GM23338 (cell line): ENCODE measurements at regions not wholly inside any gene's neighbourhood (a gene's known extent, or its start where the extent isn't known, plus 50 kb on each side); places are given as distances from the start of the nearest gene placed in this dataset.

Experiments used
- ATAC-seq: fragments of 200-7000 bp; cut with Tn5 transposase; 3 replicates; pipeline ENCODE4 v1.9.1; 2020
- DNase-seq: peaks from one replicate; pipeline ENCODE4 v3.0.0-alpha.2; 2015; ENCODE audit warnings: low spot score
- H2AFZ ChIP-seq: fragments of 200-600 bp; sonication (generic); 2 replicates; pipeline ENCODE4 v1.8.0; 2016; ENCODE audit warnings: antibody characterized with exemption, mild to moderate bottlenecking, moderate library complexity
- H3F3A ChIP-seq: fragments of 200-600 bp; sonication (generic); replicated peaks from 2 replicates; pipeline ENCODE4 v1.8.0; 2017; ENCODE audit warnings: antibody characterized with exemption, mixed run types, low read depth
- H3K27ac ChIP-seq: fragments of 200-600 bp; sonication (generic); 2 replicates; pipeline ENCODE4 v1.6.1; 2016; ENCODE audit warnings: low read depth
- H3K27me3 ChIP-seq: fragments of 200-600 bp; sonication (generic); 2 replicates; pipeline ENCODE4 v1.8.0; 2016; ENCODE audit warnings: mild to moderate bottlenecking, mixed run types, moderate library complexity; ENCODE audit not compliant: insufficient read depth
- H3K36me3 ChIP-seq: fragments of 200-600 bp; sonication (generic); 2 replicates; pipeline ENCODE4 v1.8.0; 2016; ENCODE audit warnings: mild to moderate bottlenecking; ENCODE audit not compliant: insufficient read depth
- H3K4me1 ChIP-seq: fragments of 200-600 bp; sonication (generic); 2 replicates; pipeline ENCODE4 v1.8.0; 2016; ENCODE audit warnings: mild to moderate bottlenecking, moderate library complexity; ENCODE audit not compliant: insufficient read depth
- H3K4me2 ChIP-seq: fragments of 200-600 bp; sonication (generic); 2 replicates; pipeline ENCODE4 v1.7.1; 2017; ENCODE audit warnings: mixed run types
- H3K4me3 ChIP-seq: fragments of 200-600 bp; sonication (generic); 2 replicates; pipeline ENCODE4 v1.6.1; 2016; ENCODE audit warnings: mixed run types
- H3K79me2 ChIP-seq: fragments of 200-600 bp; sonication (generic); replicated peaks from 2 replicates; pipeline ENCODE4 v1.8.0; 2017; ENCODE audit warnings: mild to moderate bottlenecking; ENCODE audit not compliant: insufficient read depth
- H3K9me2 ChIP-seq: fragments of 200-600 bp; sonication (generic); 2 replicates; pipeline ENCODE4 v1.8.0; 2017; ENCODE audit not compliant: insufficient read depth
- H4K20me1 ChIP-seq: fragments of 200-600 bp; sonication (generic); replicated peaks from 2 replicates; pipeline ENCODE4 v1.8.0; 2017; ENCODE audit warnings: mild to moderate bottlenecking; ENCODE audit not compliant: insufficient read depth
- H3K27ac Mint-ChIP-seq: 2 replicates; pipeline ENCODE4 v1.8.0; 2020; ENCODE audit warnings: inconsistent platforms, mild to moderate bottlenecking, moderate library complexity, mixed read lengths
- H3K27me3 Mint-ChIP-seq: 3 replicates; pipeline ENCODE4 v1.8.0; 2022; ENCODE audit warnings: low read depth, mild to moderate bottlenecking, moderate library complexity, mixed read lengths, inconsistent platforms; ENCODE audit not compliant: insufficient read depth, poor library complexity
- H3K36me3 Mint-ChIP-seq: 3 replicates; pipeline ENCODE4 v1.8.0; 2021; ENCODE audit warnings: low read depth, mild to moderate bottlenecking, inconsistent platforms, moderate library complexity, mixed read lengths
- H3K4me1 Mint-ChIP-seq: 3 replicates; pipeline ENCODE4 v1.8.0; 2020; ENCODE audit warnings: mild to moderate bottlenecking, inconsistent platforms, mixed read lengths
- H3K4me3 Mint-ChIP-seq: 3 replicates; pipeline ENCODE4 v1.8.0; 2021; ENCODE audit warnings: moderate library complexity, mild to moderate bottlenecking, inconsistent platforms, mixed read lengths
- H3K9me3 Mint-ChIP-seq: 3 replicates; pipeline ENCODE4 v1.8.0; 2020; ENCODE audit warnings: moderate library complexity, mild to moderate bottlenecking, inconsistent platforms, mixed read lengths
- CREB1 ChIP-seq: fragments of 250-450 bp; sonication (Bioruptor Pico); IDR thresholded peaks from 2 replicates; pipeline ENCODE4 v1.5.0; 2020; ENCODE audit warnings: low read depth, mild to moderate bottlenecking, moderate library complexity
- CTCF ChIP-seq, 2 experiments: fragments of 200-600 bp in 1 of 2; sonication (generic) in 1 of 2; conservative IDR thresholded peaks; 2 replicates each; pipeline versions ENCODE4 v1.5.1 to v1.6.1; 2016 to 2017; ENCODE audit warnings: antibody characterized with exemption in 2 of 2, low read depth in 2 of 2, mild to moderate bottlenecking in 2 of 2, moderate library complexity in 1 of 2
- EZH2phosphoT487 ChIP-seq: fragments of 200-600 bp; sonication (generic); IDR thresholded peaks from one replicate; pipeline ENCODE4 v1.8.1; 2018; ENCODE audit warnings: antibody characterized with exemption; ENCODE audit not compliant: unreplicated experiment
- JUNB ChIP-seq: IDR thresholded peaks from one replicate; pipeline ENCODE4 v1.6.1; 2016; ENCODE audit warnings: antibody characterized with exemption; ENCODE audit not compliant: unreplicated experiment
- NANOG ChIP-seq: IDR thresholded peaks from 2 replicates; pipeline ENCODE4 v1.6.1; 2016; ENCODE audit warnings: antibody characterized with exemption, borderline replicate concordance
- REST ChIP-seq: IDR thresholded peaks from one replicate; pipeline ENCODE4 v1.6.1; 2018; ENCODE audit warnings: antibody characterized with exemption; ENCODE audit not compliant: unreplicated experiment
- STAT1 ChIP-seq: IDR thresholded peaks from one replicate; pipeline ENCODE4 v1.6.1; 2016; ENCODE audit warnings: antibody characterized with exemption; ENCODE audit not compliant: unreplicated experiment
- ZNF114 ChIP-seq: fragments of 250-450 bp; sonication (Bioruptor Pico); IDR thresholded peaks from 2 replicates; pipeline ENCODE4 v1.5.0; 2020; ENCODE audit warnings: mild to moderate bottlenecking, moderate library complexity
- ZNF331 ChIP-seq: fragments of 250-450 bp; sonication (Bioruptor Pico); IDR thresholded peaks from 2 replicates; pipeline ENCODE4 v1.5.0; 2020; ENCODE audit warnings: low read depth, mild to moderate bottlenecking, moderate library complexity

GRCh38 chr3:105246536-105246935 is 120.2 kb upstream of the ALCAM start (continued):
- TF ChIP-seq CTCF (conservative IDR thresholded peaks at IDR 0.05; ENCODE audit: low read depth in 2 of 2), result no peak

GRCh38 chr3:105253225-105253624 is 113.5 kb upstream of the ALCAM start:
- TF ChIP-seq JUNB, result no peak
- TF ChIP-seq CTCF (conservative IDR thresholded peaks at IDR 0.05; ENCODE audit: low read depth in 2 of 2), result no peak
- Histone ChIP-seq H4K20me1 (no peaks in the 10 kb centered on the region), H3K9me2 (no peaks in the 10 kb centered on the region), H2AFZ (no peak overlapping the region), H3K4me2 (no peak overlapping the region), H3K27ac (no peak overlapping the region), H3K36me3 (no peaks in the 10 kb centered on the region), H3K27me3 (no peaks in the 10 kb centered on the region), H3F3A (no peaks in the 10 kb centered on the region), H3K4me1 (peaks cover 9% of the 10 kb centered on the region; the same call in 1 of the 2 replicates), H3K4me3 (no peak overlapping the region), H3K79me2 (no peaks in the 10 kb centered on the region)
- ATAC-seq, result no peak
- no peak for DNase-seq
- H3K27me3 Mint-ChIP-seq, result no peaks in the 10 kb centered on the region
- H3K36me3 Mint-ChIP-seq, result peaks cover 14% of the 10 kb centered on the region; the same call in 2 of the 3 replicates
- H3K4me1 Mint-ChIP-seq, result peaks cover 9% of the 10 kb centered on the region
- peaks cover 16% of the 10 kb centered on the region for H3K9me3 Mint-ChIP-seq
- H3K4me3 Mint-ChIP-seq, result no peak overlapping the region
- no peak overlapping the region for H3K27ac Mint-ChIP-seq

- no peaks in the 10 kb centered on the region for H3K36me3 ChIP-seq
- no peaks in the 10 kb centered on the region for H3K9me2 ChIP-seq
- Mint-ChIP-seq H3K36me3 (peaks cover 14% of the 10 kb centered on the region; the same call in 2 of the 3 replicates), H3K27me3 (no peaks in the 10 kb centered on the region), H3K4me3 (no peak overlapping the region), H3K9me3 (peaks cover 16% of the 10 kb centered on the region), H3K27ac (no peak overlapping the region), H3K4me1 (peaks cover 9% of the 10 kb centered on the region)
- no peak overlapping the region for H3K4me2 ChIP-seq
- H3K4me1 ChIP-seq, result peaks cover 9% of the 10 kb centered on the region; the same call in 1 of the 2 replicates
- no peaks in the 10 kb centered on the region for H3F3A ChIP-seq
- peak overlapping the region; percentile 6; the same call in 1 of the 2 replicates for H2AFZ ChIP-seq
- DNase-seq, result no peak
- no peak overlapping the region for H3K4me3 ChIP-seq
- no peaks in the 10 kb centered on the region for H3K79me2 ChIP-seq
- no peaks in the 10 kb centered on the region for H3K27me3 ChIP-seq
- H3K27ac ChIP-seq, result no peak overlapping the region
- no peaks in the 10 kb centered on the region for H4K20me1 ChIP-seq
- ATAC-seq, result no peak
- TF ChIP-seq NANOG (no peak), REST (no peak), CREB1 (no peak), EZH2phosphoT487 (no peak), JUNB (no peak), ZNF114 (CRISPR knock-in tag) (no peak), CTCF (conservative IDR thresholded peaks at IDR 0.05; ENCODE audit: low read depth in 2 of 2) (no peak), ZNF331 (CRISPR knock-in tag) (no peak), STAT1 (no peak)
Observed at GRCh38 chr3:105254154-105254553, 112.6 kb upstream of the ALCAM start.
